D721Med (cell line): ENCODE measurements at regions not wholly inside any gene's neighbourhood (a gene's known extent, or its start where the extent isn't known, plus 50 kb on each side); places are given as distances from the start of the nearest gene placed in this dataset.
"Not testable (repeated sequence)": the region's sequence is repeated elsewhere in the genome, so short reads cannot be mapped to it uniquely, and the experiment has no call there.

Experiments
- DNase-seq: peaks from one replicate; pipeline ENCODE4 v3.0.0; 2011; ENCODE audit warnings: low spot score; ENCODE audit not compliant: insufficient read length
- FAIRE-seq: peaks from 2 replicates; lab custom pipeline; 2011; peaks lifted over from hg19 to GRCh38; lab: Jason Lieb, UNC
- CTCF ChIP-seq: IDR thresholded peaks from 2 replicates; pipeline ENCODE4 v1.5.1; 2012; ENCODE audit warnings: mild to moderate bottlenecking, control low read depth; ENCODE audit not compliant: insufficient read depth; ENCODE audit errors: missing control alignments

- FAIRE-seq (no peak), DNase-seq (no peak)
- TF ChIP-seq CTCF, result no peak
These were observed 538.9 kb upstream of the GRM7 start for GRCh38 chr3:6321999-6322398.

GRCh38 chr3:6326771-6327170 is 534.1 kb upstream of the GRM7 start:
- DNase-seq, result no peak
- FAIRE-seq, result no peak
- no peak for TF ChIP-seq CTCF

DNA sequence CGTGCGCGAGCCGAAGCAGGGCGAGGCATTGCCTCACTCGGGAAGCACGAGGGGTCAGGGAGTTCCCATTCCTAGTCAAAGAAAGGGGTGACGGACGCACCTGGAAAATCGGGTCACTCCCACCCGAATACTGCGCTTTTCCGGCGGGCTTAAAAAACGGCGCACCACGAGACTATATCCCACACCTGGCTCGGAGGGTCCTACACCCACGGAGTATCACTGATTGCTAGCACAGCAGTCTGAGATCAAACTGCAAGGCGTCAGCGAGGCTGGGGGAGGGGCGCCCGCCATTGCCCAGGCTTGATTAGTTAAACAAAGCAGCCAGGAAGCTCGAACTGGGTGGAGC is 520.0 kb upstream of the GRM7 start:
- not testable (repeated sequence) for FAIRE-seq, DNase-seq

GRCh38 chr3:6351752-6352151 is 509.2 kb upstream of the GRM7 start:
- TF ChIP-seq CTCF, result no peak
- FAIRE-seq, result no peak
- DNase-seq, result no peak

DNA sequence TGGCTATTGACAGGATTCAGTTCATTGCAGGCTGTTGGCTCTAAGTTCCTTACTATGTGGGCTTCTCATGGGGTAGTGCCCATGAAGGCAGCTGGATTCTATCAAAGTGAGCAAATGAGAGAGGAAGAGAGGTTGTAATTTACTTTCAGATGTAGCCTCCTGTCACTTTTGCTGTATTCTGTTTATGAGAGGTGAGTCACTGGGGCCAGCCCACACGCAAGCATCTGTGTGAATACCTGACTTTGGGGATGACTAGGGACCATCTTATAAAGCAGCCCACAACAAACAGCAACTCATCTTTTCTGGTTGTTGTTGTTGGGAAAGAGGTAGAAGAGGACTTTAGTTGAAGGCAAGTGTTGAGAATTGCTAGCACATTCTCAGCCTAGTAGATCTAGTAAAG is 506.3 kb upstream of the GRM7 start:
- DNase-seq (no peak), FAIRE-seq (no peak)
- TF ChIP-seq CTCF, result no peak

DNA sequence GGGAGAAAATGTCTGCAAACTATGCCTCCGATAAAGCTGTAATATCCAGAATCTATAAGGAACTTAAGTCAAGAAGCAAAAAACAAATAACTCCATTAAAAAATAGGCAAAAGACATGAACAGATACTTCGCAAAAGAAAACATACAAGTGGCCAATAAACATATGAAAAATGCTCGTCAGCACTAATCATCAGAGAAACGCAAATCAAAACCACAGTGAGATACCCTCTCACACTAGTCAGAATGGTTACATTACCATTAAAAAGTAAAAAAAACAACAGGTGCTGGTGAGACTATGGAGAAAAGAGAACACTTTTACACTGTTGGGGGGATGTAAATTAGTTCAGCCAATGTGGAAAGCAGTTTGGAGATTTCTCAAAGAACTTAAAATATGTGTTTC is 498.5 kb upstream of the GRM7 start:
- DNase-seq (no peak), FAIRE-seq (no peak)
- no peak for TF ChIP-seq CTCF

- FAIRE-seq (no peak), DNase-seq (no peak)
- no peak for TF ChIP-seq CTCF
These were observed 493.7 kb upstream of the GRM7 start for GRCh38 chr3:6367171-6367570.

- DNase-seq, result no peak
- no peak for FAIRE-seq
- TF ChIP-seq CTCF, result no peak
These were observed 468.8 kb upstream of the GRM7 start for GRCh38 chr3:6392123-6392522.
